SK-N-SH treated with all-trans-retinoic acid at 6 μM for 48 hours (cell line): ENCODE measurements at regions not wholly inside any gene's neighbourhood (a gene's known extent, or its start where the extent isn't known, plus 50 kb on each side); places are given as distances from the start of the nearest gene placed in this dataset.

Experiments
- ATAC-seq: fragments of 200-7000 bp; cut with Tn5 transposase; 3 replicates; pipeline ENCODE4 v1.9.1; 2020; ENCODE audit warnings: mild to moderate bottlenecking, moderate library complexity
- ARNTL ChIP-seq: fragments of 450-650 bp; formaldehyde crosslinking; IDR thresholded peaks from 2 replicates; pipeline ENCODE4 v1.5.0; 2020; ENCODE audit warnings: low read depth, mild to moderate bottlenecking, moderate library complexity, borderline replicate concordance
- BACH2 ChIP-seq: fragments of 250-450 bp; sonication (Bioruptor Pico); IDR thresholded peaks from 2 replicates; pipeline ENCODE4 v1.9.0; 2021; ENCODE audit warnings: mild to moderate bottlenecking, borderline replicate concordance
- CSDC2 ChIP-seq: fragments of 250-450 bp; sonication (Bioruptor Pico); IDR thresholded peaks from 2 replicates; pipeline ENCODE4 v1.5.0; 2020; ENCODE audit warnings: mild to moderate bottlenecking, moderate library complexity
- ESRRG ChIP-seq: fragments of 250-450 bp; sonication (Bioruptor Pico); IDR thresholded peaks from 2 replicates; pipeline ENCODE4 v1.6.1; 2021; ENCODE audit warnings: mild to moderate bottlenecking
- GLIS3 ChIP-seq: fragments of 250-450 bp; sonication (Bioruptor Pico); IDR thresholded peaks from 2 replicates; pipeline ENCODE4 v1.5.0; 2020; ENCODE audit warnings: mild to moderate bottlenecking, moderate library complexity
- ISL1 ChIP-seq: fragments of 250-450 bp; sonication (Bioruptor Pico); IDR thresholded peaks from 2 replicates; pipeline ENCODE4 v2.1.2; 2022; ENCODE audit warnings: mild to moderate bottlenecking, moderate library complexity
- OSR1 ChIP-seq: fragments of 250-450 bp; sonication (Bioruptor Pico); IDR thresholded peaks from 2 replicates; pipeline ENCODE4 v1.8.0; 2022; ENCODE audit warnings: moderate library complexity, mild to moderate bottlenecking, inconsistent platforms
- PPARA ChIP-seq: fragments of 250-450 bp; sonication (Bioruptor Pico); IDR thresholded peaks from 2 replicates; pipeline ENCODE4 v1.5.0; 2020; ENCODE audit warnings: mild to moderate bottlenecking, borderline replicate concordance
- RARB ChIP-seq: fragments of 250-450 bp; sonication (Bioruptor Pico); IDR thresholded peaks from 2 replicates; pipeline ENCODE4 v1.8.0; 2021; ENCODE audit warnings: mild to moderate bottlenecking, moderate library complexity
- SNAI2 ChIP-seq: fragments of 250-450 bp; sonication (Bioruptor Pico); IDR thresholded peaks from 2 replicates; pipeline ENCODE4 v1.5.0; 2020; ENCODE audit warnings: mild to moderate bottlenecking, moderate library complexity
- TCF4 ChIP-seq: fragments of 250-450 bp; sonication (Bioruptor Pico); IDR thresholded peaks from 2 replicates; pipeline ENCODE4 v1.8.0; 2021; ENCODE audit warnings: mild to moderate bottlenecking, moderate library complexity, borderline replicate concordance
- TOX ChIP-seq: fragments of 250-450 bp; sonication (Bioruptor Pico); IDR thresholded peaks from 2 replicates; pipeline ENCODE4 v1.8.0; 2021; ENCODE audit warnings: mild to moderate bottlenecking, moderate library complexity, borderline replicate concordance
- ZC3H10 ChIP-seq: fragments of 250-450 bp; sonication (Bioruptor Pico); IDR thresholded peaks from 2 replicates; pipeline ENCODE4 v1.5.1; 2021; ENCODE audit warnings: mild to moderate bottlenecking, moderate library complexity
- ZFP3 ChIP-seq: fragments of 250-450 bp; sonication (Bioruptor Pico); IDR thresholded peaks from 2 replicates; pipeline ENCODE4 v1.5.0; 2020; ENCODE audit warnings: mild to moderate bottlenecking, moderate library complexity
- ZFP30 ChIP-seq: fragments of 450-650 bp; formaldehyde crosslinking; IDR thresholded peaks from 2 replicates; pipeline ENCODE4 v1.5.0; 2022; ENCODE audit warnings: mild to moderate bottlenecking, moderate library complexity
- ZNF565 ChIP-seq: fragments of 450-650 bp; formaldehyde crosslinking; conservative IDR thresholded peaks from 2 replicates; pipeline ENCODE4 v1.5.0; 2020; ENCODE audit warnings: low read depth, mild to moderate bottlenecking, moderate library complexity
- ZNF70 ChIP-seq: fragments of 450-650 bp; formaldehyde crosslinking; IDR thresholded peaks from 2 replicates; pipeline ENCODE4 v1.5.0; 2020; ENCODE audit warnings: mild to moderate bottlenecking, moderate library complexity
- ZNF8 ChIP-seq: fragments of 450-650 bp; formaldehyde crosslinking; IDR thresholded peaks from 2 replicates; pipeline ENCODE4 v1.5.0; 2020; ENCODE audit warnings: mild to moderate bottlenecking, moderate library complexity
- TF ChIP-seq, protein P1 (sequence below): fragments of 250-450 bp; sonication (Bioruptor Pico); IDR thresholded peaks from 2 replicates; pipeline ENCODE4 v1.8.0; 2021; ENCODE audit warnings: low read depth, mild to moderate bottlenecking, moderate library complexity, borderline replicate concordance
- TF ChIP-seq, protein P2 (sequence below): fragments of 250-450 bp; sonication (Bioruptor Pico); IDR thresholded peaks from 2 replicates; pipeline ENCODE4 v1.5.0; 2020; ENCODE audit warnings: mild to moderate bottlenecking, moderate library complexity
- TF ChIP-seq, protein P3 (sequence below): fragments of 250-450 bp; sonication (Bioruptor Pico); IDR thresholded peaks from 2 replicates; pipeline ENCODE4 v1.8.0; 2020; ENCODE audit warnings: mild to moderate bottlenecking, moderate library complexity, borderline replicate concordance
- TF ChIP-seq, protein P4 (sequence below): fragments of 250-450 bp; sonication (Bioruptor Pico); IDR thresholded peaks from 2 replicates; pipeline ENCODE4 v1.5.1; 2020; ENCODE audit warnings: low read depth, mild to moderate bottlenecking, moderate library complexity
- TF ChIP-seq, protein P5 (sequence below): fragments of 250-450 bp; sonication (Bioruptor Pico); IDR thresholded peaks from 2 replicates; pipeline ENCODE4 v1.5.1; 2021; ENCODE audit warnings: mild to moderate bottlenecking, moderate library complexity

DNA sequence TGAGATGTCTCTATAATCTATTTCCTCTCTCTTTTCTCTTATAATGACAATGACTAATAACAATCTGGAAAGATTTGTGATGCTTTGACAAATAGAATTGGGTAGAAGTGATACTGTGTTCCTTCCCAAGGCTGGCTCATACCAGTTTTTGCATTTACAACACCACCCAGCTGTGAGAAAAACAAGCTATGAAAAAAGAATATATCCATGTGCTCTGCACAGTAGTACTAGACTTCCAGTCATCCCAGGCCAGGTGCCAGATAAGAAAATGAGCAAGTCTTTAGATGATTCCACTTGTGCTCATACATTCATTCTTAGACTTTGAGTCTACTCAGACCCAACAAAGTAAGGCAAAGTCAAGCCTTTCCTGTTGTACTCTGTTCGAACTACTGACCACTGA is 350.2 kb upstream of the POU1F1 start:
- ATAC-seq: no peak
- no peak for TF ChIP-seq ZFP30 (CRISPR knock-in tag)
- no peak for TF ChIP-seq OSR1 (CRISPR knock-in tag)
- TF ChIP-seq TCF4 (CRISPR knock-in tag): no peak
- no peak for TF ChIP-seq ESRRG
- no peak for TF ChIP-seq ZNF8 (CRISPR knock-in tag)
- TF ChIP-seq BACH2 (CRISPR knock-in tag): no peak
- TF ChIP-seq ZNF70: no peak
- TF ChIP-seq PPARA: no peak
- TF ChIP-seq, protein P1, sequence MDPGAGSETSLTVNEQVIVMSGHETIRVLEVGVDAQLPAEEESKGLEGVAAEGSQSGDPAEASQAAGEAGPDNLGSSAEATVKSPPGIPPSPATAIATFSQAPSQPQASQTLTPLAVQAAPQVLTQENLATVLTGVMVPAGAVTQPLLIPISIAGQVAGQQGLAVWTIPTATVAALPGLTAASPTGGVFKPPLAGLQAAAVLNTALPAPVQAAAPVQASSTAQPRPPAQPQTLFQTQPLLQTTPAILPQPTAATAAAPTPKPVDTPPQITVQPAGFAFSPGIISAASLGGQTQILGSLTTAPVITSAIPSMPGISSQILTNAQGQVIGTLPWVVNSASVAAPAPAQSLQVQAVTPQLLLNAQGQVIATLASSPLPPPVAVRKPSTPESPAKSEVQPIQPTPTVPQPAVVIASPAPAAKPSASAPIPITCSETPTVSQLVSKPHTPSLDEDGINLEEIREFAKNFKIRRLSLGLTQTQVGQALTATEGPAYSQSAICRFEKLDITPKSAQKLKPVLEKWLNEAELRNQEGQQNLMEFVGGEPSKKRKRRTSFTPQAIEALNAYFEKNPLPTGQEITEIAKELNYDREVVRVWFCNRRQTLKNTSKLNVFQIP (CRISPR knock-in tag): no peak
- no peak for TF ChIP-seq ARNTL (CRISPR knock-in tag)
- no peak for TF ChIP-seq RARB (CRISPR knock-in tag)
- TF ChIP-seq ZC3H10 (CRISPR knock-in tag): no peak

DNA sequence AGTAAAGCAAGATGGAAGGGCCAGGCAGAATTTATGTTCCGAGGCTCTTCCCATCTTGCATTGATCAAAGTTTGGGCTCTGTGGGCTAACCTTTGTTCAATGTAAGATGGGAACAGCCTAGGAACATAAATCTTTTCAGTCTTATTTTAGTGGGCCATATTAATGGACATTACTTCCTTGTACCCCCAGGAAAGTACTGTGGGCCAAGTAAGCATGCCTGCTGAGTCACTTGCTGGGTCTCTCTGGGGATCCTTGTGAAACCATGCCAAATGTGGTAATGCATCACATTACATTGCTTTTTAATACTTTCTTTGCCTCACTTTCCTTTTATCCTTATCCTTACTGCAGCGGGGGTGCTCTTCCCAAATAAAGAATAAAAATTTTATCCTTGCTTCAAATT is 349.5 kb upstream of the POU1F1 start:
- TF ChIP-seq ZNF565 (CRISPR knock-in tag): no peak
- TF ChIP-seq SNAI2 (CRISPR knock-in tag): no peak
- TF ChIP-seq TCF4 (CRISPR knock-in tag): no peak
- TF ChIP-seq GLIS3 (CRISPR knock-in tag): no peak
- TF ChIP-seq ZNF70: no peak
- no peak for TF ChIP-seq BACH2 (CRISPR knock-in tag)
- no peak for TF ChIP-seq ZFP30 (CRISPR knock-in tag)
- TF ChIP-seq ZNF8 (CRISPR knock-in tag): no peak
- TF ChIP-seq ISL1 (CRISPR knock-in tag): no peak
- no peak for TF ChIP-seq TOX (CRISPR knock-in tag)
- TF ChIP-seq ZFP3 (CRISPR knock-in tag): no peak
- ATAC-seq: no peak

DNA sequence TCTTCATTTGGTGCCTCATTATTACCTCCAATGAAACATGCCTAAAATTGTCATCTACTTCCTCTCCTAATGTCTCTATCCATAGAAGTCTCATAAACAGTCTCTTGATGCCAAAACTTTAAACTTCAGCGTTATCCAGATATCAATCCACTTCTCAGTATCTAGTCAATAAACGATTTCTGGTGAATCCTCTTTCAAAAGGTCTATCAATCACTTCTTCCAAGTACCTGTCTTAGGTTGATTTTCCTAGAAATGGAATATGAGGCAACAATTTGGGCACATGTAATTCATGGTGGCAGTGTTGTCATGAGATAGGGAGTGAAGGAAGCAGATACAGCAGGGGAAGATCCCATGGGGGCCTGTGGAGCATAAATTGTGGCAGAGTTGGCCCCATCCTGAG is 348.5 kb upstream of the POU1F1 start:
- TF ChIP-seq, protein P2, sequence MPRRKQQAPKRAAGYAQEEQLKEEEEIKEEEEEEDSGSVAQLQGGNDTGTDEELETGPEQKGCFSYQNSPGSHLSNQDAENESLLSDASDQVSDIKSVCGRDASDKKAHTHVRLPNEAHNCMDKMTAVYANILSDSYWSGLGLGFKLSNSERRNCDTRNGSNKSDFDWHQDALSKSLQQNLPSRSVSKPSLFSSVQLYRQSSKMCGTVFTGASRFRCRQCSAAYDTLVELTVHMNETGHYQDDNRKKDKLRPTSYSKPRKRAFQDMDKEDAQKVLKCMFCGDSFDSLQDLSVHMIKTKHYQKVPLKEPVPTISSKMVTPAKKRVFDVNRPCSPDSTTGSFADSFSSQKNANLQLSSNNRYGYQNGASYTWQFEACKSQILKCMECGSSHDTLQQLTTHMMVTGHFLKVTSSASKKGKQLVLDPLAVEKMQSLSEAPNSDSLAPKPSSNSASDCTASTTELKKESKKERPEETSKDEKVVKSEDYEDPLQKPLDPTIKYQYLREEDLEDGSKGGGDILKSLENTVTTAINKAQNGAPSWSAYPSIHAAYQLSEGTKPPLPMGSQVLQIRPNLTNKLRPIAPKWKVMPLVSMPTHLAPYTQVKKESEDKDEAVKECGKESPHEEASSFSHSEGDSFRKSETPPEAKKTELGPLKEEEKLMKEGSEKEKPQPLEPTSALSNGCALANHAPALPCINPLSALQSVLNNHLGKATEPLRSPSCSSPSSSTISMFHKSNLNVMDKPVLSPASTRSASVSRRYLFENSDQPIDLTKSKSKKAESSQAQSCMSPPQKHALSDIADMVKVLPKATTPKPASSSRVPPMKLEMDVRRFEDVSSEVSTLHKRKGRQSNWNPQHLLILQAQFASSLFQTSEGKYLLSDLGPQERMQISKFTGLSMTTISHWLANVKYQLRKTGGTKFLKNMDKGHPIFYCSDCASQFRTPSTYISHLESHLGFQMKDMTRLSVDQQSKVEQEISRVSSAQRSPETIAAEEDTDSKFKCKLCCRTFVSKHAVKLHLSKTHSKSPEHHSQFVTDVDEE (CRISPR knock-in tag): no peak
- TF ChIP-seq, protein P3, sequence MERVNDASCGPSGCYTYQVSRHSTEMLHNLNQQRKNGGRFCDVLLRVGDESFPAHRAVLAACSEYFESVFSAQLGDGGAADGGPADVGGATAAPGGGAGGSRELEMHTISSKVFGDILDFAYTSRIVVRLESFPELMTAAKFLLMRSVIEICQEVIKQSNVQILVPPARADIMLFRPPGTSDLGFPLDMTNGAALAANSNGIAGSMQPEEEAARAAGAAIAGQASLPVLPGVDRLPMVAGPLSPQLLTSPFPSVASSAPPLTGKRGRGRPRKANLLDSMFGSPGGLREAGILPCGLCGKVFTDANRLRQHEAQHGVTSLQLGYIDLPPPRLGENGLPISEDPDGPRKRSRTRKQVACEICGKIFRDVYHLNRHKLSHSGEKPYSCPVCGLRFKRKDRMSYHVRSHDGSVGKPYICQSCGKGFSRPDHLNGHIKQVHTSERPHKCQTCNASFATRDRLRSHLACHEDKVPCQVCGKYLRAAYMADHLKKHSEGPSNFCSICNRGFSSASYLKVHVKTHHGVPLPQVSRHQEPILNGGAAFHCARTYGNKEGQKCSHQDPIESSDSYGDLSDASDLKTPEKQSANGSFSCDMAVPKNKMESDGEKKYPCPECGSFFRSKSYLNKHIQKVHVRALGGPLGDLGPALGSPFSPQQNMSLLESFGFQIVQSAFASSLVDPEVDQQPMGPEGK: no peak
- TF ChIP-seq, protein P4, sequence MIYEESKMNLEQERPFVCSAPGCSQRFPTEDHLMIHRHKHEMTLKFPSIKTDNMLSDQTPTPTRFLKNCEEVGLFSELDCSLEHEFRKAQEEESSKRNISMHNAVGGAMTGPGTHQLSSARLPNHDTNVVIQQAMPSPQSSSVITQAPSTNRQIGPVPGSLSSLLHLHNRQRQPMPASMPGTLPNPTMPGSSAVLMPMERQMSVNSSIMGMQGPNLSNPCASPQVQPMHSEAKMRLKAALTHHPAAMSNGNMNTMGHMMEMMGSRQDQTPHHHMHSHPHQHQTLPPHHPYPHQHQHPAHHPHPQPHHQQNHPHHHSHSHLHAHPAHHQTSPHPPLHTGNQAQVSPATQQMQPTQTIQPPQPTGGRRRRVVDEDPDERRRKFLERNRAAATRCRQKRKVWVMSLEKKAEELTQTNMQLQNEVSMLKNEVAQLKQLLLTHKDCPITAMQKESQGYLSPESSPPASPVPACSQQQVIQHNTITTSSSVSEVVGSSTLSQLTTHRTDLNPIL (CRISPR knock-in tag): no peak
- no peak for TF ChIP-seq ISL1 (CRISPR knock-in tag)
- TF ChIP-seq PPARA: no peak

DNA sequence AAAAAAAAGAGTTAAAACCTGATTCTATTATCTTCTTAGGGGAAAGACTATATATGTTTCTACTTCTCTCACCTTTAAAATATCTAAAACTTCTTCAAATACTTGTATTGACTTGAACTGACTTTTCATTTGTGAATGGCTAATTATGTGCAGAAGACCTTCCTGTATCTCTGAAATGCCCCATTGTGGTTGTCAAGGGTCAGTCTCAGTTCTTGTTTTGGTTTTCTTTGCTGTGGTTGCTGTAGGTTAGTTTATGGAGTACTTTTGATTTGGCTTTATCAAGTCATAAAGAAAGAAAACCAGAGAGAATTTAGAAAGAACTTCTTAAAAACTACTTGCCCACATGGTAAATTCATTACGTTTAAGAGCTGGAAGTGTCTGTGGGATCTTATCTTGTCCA is 345.3 kb upstream of the POU1F1 start:
- ATAC-seq: no peak
- TF ChIP-seq, protein P1 (CRISPR knock-in tag): no peak
- no peak for TF ChIP-seq ZNF565 (CRISPR knock-in tag)
- TF ChIP-seq, protein P2 (CRISPR knock-in tag): no peak
- TF ChIP-seq ZFP3 (CRISPR knock-in tag): no peak
- TF ChIP-seq BACH2 (CRISPR knock-in tag): no peak
- no peak for TF ChIP-seq TCF4 (CRISPR knock-in tag)
- no peak for TF ChIP-seq PPARA
- no peak for TF ChIP-seq ZNF8 (CRISPR knock-in tag)
- no peak for TF ChIP-seq ZFP30 (CRISPR knock-in tag)
- TF ChIP-seq ZNF70: no peak
- no peak for TF ChIP-seq ZC3H10 (CRISPR knock-in tag)
- TF ChIP-seq CSDC2 (CRISPR knock-in tag): no peak
- TF ChIP-seq, protein P5, sequence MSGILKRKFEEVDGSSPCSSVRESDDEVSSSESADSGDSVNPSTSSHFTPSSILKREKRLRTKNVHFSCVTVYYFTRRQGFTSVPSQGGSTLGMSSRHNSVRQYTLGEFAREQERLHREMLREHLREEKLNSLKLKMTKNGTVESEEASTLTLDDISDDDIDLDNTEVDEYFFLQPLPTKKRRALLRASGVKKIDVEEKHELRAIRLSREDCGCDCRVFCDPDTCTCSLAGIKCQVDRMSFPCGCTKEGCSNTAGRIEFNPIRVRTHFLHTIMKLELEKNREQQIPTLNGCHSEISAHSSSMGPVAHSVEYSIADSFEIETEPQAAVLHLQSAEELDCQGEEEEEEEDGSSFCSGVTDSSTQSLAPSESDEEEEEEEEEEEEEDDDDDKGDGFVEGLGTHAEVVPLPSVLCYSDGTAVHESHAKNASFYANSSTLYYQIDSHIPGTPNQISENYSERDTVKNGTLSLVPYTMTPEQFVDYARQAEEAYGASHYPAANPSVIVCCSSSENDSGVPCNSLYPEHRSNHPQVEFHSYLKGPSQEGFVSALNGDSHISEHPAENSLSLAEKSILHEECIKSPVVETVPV: no peak

More for the DNA sequence above, 348.5 kb upstream of the POU1F1 start:
- no peak for ATAC-seq
